ENCODE measurements at regions not wholly inside any gene's neighbourhood (a gene's known extent, or its start where the extent isn't known, plus 50 kb on each side); places are given as distances from the start of the nearest gene placed in this dataset.
"Not testable (repeated sequence)": the region's sequence is repeated elsewhere in the genome, so short reads cannot be mapped to it uniquely, and the experiment has no call there.

DNA sequence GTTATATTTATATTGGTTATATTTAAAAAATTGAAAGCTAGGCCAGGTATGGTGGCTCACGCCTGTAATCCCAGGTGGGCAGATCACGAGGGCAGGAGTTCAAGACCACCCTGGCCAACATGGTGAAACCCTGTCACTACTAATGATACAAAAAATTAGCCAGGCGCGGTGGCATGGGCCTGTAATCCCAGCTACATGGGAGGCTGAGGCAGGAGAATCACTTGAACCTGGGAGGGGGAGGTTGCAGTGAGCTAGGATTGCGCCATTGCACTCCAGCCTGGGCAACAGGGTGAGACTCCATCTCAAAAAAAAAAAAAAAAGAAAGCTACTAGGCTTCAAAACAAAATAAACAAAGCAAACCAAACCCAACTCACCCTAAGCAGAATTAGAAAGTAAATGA, 109.0 kb upstream of the SERPINE2 start:
- TF ChIP-seq, protein P1, sequence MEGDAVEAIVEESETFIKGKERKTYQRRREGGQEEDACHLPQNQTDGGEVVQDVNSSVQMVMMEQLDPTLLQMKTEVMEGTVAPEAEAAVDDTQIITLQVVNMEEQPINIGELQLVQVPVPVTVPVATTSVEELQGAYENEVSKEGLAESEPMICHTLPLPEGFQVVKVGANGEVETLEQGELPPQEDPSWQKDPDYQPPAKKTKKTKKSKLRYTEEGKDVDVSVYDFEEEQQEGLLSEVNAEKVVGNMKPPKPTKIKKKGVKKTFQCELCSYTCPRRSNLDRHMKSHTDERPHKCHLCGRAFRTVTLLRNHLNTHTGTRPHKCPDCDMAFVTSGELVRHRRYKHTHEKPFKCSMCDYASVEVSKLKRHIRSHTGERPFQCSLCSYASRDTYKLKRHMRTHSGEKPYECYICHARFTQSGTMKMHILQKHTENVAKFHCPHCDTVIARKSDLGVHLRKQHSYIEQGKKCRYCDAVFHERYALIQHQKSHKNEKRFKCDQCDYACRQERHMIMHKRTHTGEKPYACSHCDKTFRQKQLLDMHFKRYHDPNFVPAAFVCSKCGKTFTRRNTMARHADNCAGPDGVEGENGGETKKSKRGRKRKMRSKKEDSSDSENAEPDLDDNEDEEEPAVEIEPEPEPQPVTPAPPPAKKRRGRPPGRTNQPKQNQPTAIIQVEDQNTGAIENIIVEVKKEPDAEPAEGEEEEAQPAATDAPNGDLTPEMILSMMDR (IDR thresholded peaks at IDR 0.05; ENCODE audit: poor library complexity), result not testable (repeated sequence)
- not testable (repeated sequence) for TF ChIP-seq EZH2 (IDR thresholded peaks at IDR 0.05; ENCODE audit: borderline replicate concordance)

All from hepatocyte (in vitro differentiated cells).